ENCODE measurements at regions not wholly inside any gene's neighbourhood (a gene's known extent, or its start where the extent isn't known, plus 50 kb on each side); places are given as distances from the start of the nearest gene placed in this dataset.

DNA sequence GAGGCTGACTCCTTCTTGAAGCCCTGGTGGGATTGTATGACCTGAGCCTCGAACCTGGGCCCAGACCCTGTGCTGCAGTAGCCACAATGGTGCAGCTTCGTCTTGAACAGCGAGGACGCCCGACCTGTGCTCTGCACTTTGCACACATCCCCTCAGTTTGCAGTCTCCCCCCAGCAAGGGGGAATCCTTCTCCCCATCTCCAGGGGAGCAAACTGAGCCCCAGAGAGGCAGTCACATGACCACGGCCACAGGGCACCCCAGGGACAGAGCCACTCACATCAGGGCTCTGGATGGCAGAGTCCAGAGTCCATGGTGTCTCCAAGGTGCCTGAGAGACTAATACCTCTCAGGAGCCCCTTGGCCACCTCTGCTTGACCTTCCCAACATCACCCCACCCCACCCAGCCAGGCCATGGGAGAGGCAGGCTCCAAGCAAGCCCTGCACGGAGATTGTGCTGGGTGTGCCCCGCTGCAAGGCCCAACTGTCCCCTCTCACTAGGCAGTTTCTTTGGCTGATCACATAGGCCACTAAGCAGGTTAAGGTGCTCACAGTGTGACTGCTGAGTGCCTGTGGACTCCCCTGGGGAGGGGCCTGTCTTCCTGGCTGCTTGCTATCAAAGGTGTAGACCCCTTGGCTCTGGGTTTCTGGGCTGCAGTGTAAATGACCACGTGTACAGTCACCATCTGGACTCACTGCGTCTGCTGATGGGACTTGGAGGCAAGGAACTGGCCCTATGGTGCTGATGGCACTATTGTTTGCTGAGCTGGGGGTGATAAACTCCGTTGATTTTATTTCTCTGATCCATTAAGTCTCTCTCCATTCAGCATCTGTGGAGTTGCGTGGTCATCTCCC, 398.1 kb downstream of the MATN1 start:
- DNase-seq: no peak

DNA sequence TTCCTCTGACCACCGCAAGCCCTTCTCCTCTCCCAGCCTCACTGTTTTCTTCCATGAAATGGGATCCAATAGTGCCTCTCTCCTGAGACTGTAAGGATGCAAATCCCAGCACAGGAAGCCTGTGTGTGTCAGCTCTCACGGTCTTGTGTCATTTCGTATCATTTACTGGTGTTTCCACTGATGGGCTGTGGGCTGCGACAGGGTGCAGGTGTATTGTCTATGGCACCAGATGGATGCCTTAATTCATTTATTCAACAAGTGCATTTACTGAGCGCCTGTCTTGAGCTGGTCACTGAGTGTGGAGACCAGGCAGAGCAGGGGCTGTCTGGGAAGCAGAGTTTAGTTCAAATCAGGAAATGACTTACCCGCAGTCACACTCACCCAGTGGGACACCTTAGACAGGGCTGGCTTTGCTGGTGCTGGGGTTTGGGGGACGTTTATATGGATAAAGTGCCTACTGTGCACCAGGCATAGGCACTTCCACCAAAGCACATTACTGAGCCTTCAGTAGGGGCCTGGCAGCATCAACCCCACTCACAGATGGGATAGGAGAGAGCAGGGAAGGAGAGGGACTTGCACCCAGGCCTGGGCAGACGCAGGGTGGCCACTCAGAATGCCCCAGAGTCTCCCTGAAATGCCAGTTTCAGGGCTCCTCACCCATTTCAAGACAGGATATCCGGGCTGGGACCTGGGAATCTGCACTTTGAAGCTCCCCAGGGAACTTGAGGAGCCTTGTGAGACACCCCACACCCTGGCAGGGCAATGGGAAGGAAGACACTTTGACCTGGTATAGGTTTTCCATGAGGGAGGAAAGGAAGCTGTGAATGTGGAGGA, 398.9 kb downstream of the MATN1 start:
- no peak for DNase-seq

DNA sequence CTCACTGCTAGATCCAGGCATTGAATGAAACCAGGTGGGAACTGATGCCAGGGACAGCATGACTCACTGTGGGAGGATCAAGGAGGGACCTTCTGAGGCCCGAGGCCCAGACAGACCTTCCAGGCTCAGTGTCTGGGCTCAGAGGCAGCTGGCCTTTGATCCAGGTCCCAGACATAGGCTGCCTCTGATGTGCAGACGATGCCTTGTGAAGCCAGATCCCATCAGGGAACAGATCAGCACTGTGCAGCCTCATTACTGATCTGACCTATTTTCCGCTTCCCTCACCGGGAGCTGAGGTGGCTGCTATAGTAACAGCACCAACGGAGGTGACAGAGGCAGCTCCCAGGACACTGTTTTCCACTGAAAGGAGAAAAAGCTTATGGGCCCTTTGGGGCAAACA, 399.5 kb downstream of the MATN1 start:
- DNase-seq: no peak

DNA sequence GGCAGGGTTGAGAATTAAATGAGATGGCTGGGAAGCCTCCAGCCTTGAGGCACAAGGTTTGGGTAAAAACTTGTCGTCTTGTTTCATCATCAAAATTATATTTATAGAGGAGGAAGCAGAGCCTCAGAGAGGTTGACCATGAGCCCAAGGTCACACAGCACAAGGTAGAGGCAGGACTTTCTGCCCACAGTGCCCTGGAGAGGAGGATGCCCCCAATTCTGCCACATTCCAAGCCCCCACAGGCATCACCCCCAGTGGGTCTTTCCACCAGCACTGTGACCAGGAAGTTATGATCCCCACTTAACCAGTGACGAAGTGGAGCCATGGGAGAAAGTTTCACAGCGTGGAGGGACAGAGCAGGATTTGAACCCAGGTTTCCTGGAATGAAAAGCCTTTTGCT, 400.0 kb downstream of the MATN1 start:
- DNase-seq: no peak

DNA sequence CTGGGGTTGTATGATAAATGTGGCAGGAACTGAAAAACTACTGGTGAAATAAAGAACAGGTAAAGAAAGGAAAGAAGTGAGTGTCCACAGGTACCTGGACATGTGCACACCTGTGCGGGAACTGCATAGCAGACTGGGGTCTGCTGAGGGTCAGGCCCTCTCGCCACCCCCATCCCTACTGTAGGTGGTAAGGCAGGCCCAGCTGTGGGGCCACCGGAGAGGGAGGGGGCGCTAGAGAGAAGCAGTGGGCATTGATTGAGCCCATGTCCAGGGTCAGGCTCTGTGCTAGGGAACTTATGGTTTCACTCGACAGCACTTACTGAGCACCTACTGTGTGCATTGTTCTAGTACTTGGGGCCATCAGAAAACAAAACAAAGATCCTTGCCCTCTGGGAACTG, 400.5 kb downstream of the MATN1 start:
- DNase-seq: no peak

DNA sequence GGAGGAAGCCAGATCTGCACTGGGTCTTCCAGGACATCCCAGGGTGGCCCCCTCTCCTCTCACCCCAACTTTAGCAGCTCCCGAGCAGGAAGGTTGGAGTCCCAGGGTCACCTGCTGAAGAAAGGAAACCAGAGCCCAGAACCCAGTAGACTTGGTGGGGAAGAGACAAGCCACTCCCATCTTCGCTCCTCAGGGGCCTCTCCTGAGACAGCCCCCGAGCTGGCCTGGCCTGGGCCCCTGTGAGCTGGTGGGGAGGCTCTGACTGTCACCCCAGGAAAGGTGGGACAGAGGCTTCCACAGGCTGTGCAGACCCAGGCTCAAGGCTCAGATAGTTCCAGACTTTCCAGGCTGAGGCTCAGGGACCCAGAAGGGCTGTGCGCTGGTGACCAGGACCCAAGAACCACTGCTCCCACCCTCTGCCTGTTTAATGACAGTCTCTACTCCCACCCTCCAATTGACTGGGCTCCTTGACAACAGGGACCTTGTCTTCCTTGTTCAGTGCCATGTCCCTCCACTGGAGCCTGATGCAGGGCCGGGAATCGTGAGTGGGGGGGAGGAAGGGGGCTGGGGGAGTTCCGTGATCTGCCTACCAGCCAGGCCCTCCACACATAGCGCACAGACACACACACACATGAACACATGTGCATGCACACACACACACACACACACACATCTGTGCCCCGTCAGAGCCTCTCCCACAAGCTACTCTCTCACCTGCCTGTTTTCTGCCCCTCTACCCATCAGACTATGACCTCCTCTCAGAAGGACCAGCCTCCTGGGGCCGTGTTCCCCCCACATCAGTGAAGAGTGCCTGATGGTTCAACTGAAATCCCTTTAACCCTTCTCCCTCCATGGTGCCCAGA, 401.2 kb downstream of the MATN1 start:
- no peak for DNase-seq

DNA sequence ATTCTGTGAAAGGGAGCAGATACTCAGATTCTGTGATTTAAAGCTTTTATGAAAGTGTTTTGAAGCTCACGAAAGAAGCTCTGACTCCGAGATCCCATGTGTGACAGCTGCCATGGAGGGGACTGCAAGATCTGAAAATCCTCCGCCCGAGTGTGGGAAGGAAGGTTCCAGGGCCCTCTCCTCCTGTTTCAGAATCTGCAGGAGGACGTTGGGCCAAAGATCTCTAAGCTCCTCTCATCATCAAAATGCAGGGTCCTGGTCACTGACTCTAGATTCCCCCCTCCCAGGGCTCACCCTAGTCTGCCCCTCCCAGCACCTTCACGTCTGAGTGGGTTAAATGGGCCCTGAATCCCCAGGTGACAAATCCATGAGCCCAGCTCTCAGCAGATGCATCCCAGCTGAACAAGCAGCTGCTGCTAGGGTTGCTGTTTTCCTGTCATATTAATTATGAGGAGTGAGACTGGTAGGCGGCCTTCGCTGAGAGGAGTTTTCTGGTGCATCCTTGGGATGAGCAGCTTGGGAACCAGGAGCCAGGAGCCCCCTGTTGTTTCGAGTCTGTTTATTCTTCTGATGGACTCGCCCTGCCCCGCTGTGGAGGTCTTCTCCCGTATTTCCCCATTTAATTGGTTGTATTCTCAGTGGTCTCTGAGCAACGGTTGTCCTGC, 402.0 kb downstream of the MATN1 start:
- no peak for DNase-seq

DNA sequence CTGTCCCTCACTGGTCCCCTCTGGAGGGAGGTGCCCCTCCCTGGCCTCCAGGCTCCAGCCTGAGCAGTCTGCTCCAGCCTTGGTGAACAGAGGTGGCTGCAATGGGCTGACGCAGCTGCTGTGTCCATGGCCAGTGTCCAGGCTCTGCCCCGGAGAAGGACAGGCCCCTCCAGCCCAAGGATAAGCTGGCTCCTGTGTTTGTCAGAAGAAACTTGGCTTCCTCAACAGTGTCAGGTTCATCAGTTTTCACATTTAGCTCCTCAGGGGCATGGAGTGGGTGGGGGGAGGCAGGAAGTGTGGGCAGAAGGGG, 402.8 kb downstream of the MATN1 start:
- no peak for DNase-seq

DNA sequence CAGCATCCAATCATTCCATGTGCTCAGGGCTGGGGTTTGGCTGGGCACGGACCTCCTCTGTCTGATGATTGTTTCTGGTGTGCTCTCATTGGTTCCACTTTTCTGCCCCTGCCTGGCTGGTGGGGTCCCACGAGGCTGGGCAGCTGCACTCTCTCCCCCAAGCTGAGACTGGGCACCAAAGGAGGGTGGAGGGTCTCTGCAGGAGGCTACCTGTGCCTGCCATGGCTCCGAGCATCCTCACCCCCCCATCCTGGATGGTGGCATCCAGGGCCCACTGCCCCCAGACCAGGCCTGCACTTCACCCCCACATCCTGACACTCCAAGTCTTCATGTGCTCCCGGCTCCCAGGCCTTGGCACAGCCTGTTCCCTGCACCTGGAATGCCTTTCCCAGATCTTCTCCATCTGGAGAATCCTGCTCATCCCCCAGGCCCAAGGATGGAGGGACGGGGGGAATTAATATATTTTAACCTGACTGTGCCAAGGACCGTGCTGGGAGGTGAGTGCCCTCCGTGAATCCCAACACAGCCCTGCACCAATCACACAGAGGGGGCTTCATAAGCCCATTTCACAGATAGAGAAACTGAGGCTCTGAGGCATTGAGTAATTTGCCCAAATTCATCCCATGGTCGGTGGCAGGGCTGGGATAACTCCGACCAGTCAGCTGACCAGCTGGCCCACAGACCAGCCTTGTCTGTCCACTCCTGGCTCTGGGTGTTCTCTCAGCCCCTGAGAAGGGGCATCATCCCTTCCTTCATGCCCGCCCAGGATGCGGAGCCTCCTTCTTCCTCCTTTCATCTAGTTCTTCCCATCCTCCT, 403.4 kb downstream of the MATN1 start:
- no peak for DNase-seq

DNA sequence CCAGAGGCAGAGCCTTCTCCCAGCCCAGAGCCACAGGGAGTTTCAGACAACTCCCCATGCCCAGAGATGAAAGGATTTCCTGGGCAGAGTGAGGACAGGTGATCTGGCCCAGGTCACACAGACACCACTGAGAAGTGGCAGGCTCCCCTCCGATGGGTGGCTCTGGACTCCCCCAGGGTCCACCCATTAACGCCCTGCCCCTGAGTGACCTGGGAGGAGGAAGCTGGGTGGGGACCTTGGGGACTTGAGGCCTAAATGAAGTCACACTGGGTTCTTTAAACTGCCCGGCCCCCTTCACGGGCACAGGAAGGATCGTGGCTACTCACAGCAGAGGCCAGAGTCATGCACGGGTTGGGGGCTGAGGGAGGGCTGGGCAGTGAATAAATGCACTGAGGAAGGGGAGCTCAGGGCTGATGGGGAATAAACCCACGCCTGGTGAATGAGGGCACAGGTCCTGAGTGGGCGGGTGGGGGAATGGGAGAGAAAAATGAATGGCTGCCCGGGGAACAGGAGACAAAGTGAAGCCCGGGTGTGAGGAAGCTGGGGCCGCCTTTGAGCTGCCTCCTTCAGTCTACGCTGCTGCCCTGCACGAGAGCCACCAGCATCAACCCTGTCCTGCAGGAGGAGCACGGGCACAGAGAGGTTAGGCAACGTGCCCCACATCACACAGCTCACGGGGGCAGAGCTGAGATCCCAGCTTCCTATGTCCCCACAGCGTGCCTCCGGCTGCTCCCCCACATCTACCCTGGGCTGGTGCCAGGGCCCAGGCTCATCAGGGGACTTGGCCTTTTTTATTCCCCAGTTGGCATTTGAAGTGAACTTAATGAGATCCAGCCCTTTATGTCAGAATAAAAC, 404.3 kb downstream of the MATN1 start:
- DNase-seq: no peak

DNA sequence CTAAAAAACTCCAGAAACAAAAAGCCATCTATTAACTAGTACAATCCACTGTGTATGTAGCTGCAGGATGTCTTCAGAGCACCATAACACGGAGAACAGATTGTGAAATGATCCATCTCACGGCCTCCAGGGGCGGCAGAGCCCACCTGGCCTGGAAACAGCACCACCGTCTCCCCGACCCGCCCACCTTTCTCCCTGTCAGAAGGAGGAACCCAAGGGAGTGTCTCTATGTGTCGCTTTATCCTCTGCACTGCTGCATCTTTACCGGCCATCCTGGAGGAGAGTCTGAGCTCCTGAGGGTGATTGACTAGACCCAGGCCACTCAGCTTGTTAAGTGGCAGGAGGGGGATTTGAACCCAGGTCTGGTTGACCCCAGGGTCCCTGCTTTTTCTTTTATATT, 405.0 kb downstream of the MATN1 start:
- DNase-seq: no peak

DNA sequence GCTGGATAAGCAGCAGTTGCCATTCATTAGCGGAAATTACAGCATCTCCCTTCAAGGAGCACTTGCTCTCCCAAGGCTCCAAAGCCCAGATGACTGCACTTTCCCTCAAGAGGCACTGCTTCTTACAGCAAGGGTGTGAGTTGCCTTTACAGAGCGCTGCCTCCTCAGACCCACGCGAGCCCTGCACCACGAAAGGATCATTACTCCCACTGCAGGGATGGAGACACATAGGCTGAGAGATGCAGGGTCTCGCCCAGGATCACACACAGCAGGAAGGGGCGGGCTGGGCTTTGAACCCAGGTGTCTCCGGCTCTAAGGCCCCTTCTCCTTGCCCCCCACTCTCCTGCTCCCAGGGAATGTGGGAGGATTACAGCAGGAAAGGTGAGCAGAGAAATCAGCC, 405.5 kb downstream of the MATN1 start:
- DNase-seq: no peak

DNA sequence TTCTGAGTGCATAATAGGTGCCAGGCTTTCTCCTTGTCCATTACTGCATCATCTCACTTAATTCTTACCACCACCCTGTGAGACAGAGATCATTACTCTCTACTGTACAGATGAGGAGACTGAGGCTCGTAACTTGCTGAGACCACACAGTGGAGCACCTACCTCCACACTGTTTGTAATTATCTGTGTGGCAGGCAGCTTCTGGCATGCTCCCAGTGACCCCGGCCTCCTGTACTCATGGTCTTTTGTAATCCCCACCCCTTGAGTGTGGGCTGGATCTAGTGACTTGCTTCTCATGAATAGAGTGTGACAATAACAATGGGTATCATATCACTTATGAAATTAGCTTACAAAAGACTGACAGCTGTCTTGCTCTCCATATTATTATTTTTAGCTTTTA, 407.3 kb downstream of the MATN1 start:
- DNase-seq: no peak

DNA sequence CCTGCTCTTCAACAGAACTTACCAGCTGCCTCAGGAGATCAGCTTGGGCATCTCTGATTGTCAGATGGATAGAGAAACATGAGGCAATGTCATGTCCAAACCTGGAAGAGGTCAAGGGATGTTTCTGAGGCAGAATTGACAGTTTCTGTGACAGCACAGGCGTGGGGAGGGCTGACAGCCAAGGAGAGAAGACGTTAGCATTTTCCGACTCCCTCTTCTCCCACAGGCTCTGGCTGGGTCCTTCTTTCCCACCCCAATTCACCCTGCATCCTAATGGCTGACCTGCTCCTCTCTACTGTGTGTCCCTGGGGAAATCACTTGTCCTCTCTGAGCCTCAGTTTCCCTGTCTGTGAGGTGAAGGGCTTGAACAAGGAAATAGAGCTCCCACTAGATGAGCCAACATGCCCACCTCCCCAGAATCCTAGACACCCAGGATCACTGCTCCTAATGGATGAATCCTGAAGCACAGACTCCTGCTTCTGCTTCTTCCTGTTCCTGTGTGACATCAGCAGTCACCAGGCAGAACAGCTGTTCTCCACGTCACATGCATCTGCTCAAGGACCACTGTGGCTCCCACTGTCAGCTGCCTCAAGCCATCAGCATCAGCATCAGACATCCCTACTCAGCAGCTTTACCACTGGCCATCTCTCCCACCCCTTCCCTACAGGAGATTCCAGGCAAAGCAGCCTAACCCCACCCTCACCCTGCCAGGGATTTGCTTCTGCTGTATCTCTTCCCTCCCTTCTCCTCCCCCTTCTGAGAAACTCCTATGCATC, 408.0 kb downstream of the MATN1 start:
- peak; percentile 1 for DNase-seq

DNA sequence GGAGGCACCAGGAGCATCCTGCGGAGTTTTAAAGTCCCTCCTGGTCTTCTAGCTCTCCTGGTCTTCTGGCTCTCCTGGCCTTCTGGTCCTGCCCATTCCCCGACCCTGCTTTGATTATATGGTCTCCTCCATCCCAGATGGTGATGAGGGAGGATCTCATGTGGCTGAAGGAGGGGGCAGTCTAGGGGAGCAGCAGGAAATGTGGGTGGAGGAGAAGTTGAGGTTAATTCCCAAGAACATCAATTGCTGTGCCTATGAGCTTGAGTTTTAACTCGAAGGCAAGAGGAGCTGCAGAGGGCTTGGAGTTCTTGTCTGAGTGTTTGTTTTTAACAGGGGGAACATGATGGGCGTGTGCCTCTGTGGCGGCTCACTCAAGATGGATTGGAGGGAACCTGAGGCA, 408.8 kb downstream of the MATN1 start:
- no peak for DNase-seq

DNA sequence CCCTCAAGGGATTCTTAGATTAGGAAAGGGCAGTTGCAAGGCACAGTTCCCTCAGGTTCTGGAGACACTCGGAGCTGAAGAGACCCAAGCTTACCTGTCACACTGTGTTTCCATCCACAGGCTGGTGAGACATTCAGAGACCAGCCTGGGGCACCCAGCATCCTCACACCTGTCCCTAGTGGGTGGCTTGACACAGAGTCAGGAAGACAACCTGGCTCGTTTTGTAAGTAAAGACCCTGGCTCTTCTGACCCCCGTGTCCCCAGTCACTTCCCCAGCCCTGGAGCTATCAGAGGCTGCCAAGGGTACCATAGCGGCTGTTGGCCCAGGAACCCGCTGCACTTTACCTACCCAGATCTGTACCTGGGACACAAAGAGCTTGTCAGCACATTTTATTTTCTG, 409.8 kb downstream of the MATN1 start:
- DNase-seq: no peak

DNA sequence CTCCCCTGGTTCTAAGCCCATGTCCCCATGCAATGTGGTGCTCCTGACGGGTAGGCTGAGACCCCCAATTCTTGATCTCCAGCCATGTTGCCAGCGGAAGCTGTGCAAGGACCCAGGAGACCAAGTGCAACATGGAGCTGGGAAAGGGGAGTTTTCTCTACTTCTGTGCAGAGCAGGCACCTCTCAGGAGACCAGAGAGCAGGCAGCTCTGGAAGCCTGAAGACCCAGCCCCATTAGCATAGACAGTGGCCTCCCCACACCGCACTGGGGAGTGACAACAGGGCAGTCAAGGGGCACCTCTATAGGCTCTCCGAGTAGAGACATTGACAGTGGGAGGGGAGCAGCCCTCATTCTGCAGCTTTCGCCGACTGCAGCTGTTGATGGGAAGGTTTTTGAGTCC, 410.2 kb downstream of the MATN1 start:
- DNase-seq: no peak

DNA sequence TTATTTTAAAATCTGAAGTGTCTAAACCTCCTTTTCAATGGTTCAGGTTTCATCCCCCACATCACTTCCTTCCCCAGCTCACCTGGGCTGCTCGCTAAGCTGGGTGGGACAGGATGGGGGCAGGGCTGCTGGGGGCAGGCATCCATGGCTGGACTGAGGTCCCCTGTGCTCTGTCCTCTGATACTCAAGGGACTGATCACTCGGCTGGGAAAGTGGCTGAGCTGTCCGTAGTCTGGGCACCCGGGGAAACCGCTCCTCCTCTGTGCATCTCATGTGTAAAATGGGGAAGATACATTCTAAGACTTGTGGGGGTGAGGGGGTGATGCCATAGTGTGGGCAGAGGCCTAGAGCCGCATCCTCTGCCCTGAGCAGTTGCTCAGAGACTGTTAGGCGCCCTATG, 411.2 kb downstream of the MATN1 start:
- no peak for DNase-seq

DNA sequence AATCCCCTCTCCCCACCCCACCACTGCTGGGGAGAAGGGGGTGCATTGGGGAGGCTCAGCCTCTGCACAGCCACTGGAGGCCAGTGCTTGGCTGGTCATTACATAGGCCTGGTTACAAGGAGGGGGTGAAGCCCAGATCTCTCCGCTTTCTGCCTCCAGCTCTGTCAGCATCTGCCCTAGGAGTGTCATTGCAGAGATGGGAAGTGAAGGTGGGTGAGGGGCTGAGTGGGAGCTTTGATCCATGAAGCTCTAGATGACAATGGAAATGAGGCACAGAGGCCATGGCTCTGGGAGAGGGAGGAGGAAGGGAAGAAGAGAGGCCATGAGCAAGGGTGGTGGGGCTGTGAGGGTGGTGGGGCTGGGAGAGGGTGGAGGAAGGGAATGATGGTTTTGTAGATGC, 411.6 kb downstream of the MATN1 start:
- no peak for DNase-seq

All from CD4-positive, alpha-beta T cell treated with Interleukin-12 subunit alpha and Interleukin-12 subunit beta, for 1 hour (primary cell).